H1 (cell line): ENCODE measurements at regions not wholly inside any gene's neighbourhood (a gene's known extent, or its start where the extent isn't known, plus 50 kb on each side); places are given as distances from the start of the nearest gene placed in this dataset.

Experiments
- CTCF ChIA-PET: fragments of 300-600 bp; sonication (Branson Sonifier 250); formaldehyde crosslinking; loops from one replicate; lab custom pipeline; 2021; ENCODE audit not compliant: partially characterized antibody; lab: Charles Lee
- POLR2A ChIA-PET: fragments of 300-600 bp; sonication (Branson Sonifier 250); formaldehyde crosslinking; loops from one replicate; lab custom pipeline; 2021; ENCODE audit warnings: inconsistent platforms; ENCODE audit not compliant: partially characterized antibody; lab: Charles Lee
- DNase-seq, 2 experiments: peaks; one replicate each; pipeline versions ENCODE4 v3.0.0 to v3.0.0-alpha.2; 2010 to 2022; ENCODE audit warnings: low spot score in 2 of 2, low read depth in 1 of 2, mixed read lengths in 1 of 2
- FAIRE-seq: peaks from 2 replicates; lab custom pipeline; 2011; peaks lifted over from hg19 to GRCh38; lab: Jason Lieb, UNC
- H2AFZ ChIP-seq: 2 replicates; pipeline ENCODE4 v1.8.1; 2012; ENCODE audit warnings: low read length, inconsistent platforms
- H2AK5ac ChIP-seq: 2 replicates; pipeline ENCODE4 v1.6.1; 2013; ENCODE audit warnings: low read depth, low read length
- H2BK120ac ChIP-seq: replicated peaks from 2 replicates; pipeline ENCODE3; 2013; ENCODE audit warnings: low read depth, low read length, inconsistent platforms
- H2BK12ac ChIP-seq: 2 replicates; pipeline ENCODE4 v1.6.1; 2013; ENCODE audit warnings: low read depth, low read length
- H2BK15ac ChIP-seq: 2 replicates; pipeline ENCODE4 v1.6.1; 2013; ENCODE audit warnings: low read length
- H2BK20ac ChIP-seq: 2 replicates; pipeline ENCODE4 v1.6.1; 2013; ENCODE audit warnings: low read length
- H2BK5ac ChIP-seq: 2 replicates; pipeline ENCODE4 v1.6.1; 2013; ENCODE audit warnings: low read depth, low read length
- H3K14ac ChIP-seq: 2 replicates; pipeline ENCODE4 v1.6.1; 2013; ENCODE audit warnings: inconsistent platforms; ENCODE audit not compliant: insufficient read length
- H3K18ac ChIP-seq: 2 replicates; pipeline ENCODE4 v1.6.1; 2013; ENCODE audit warnings: low read length; ENCODE audit errors: extremely low read depth
- H3K23ac ChIP-seq: 2 replicates; pipeline ENCODE4 v1.6.1; 2013; ENCODE audit warnings: inconsistent platforms; ENCODE audit not compliant: insufficient read length
- H3K23me2 ChIP-seq: 2 replicates; pipeline ENCODE4 v1.6.1; 2013; ENCODE audit warnings: low read depth, low read length
- H3K27ac ChIP-seq: 2 replicates; pipeline ENCODE4 v1.6.1; 2011; ENCODE audit warnings: low read depth, low read length, inconsistent platforms
- H3K27me3 ChIP-seq, 4 experiments: replicated peaks in 1 of 4; 1 replicate in 1 of 4; 2 replicates in 3 of 4; pipeline versions ENCODE4 v1.6.1 to v1.8.1; 2011 to 2013; ENCODE audit warnings: low read length in 3 of 4, mild to moderate bottlenecking in 3 of 4, inconsistent platforms in 2 of 4, mixed read lengths in 2 of 4, moderate library complexity in 1 of 4; ENCODE audit not compliant: control insufficient read depth in 3 of 4, insufficient read depth in 3 of 4; ENCODE audit errors: extremely low read depth in 1 of 4
- H3K36me3 ChIP-seq, 4 experiments: 2 replicates each; pipeline versions ENCODE4 v1.6.1 to v1.8.1; 2011 to 2013; ENCODE audit warnings: mild to moderate bottlenecking in 4 of 4, low read length in 3 of 4, moderate library complexity in 2 of 4, control low read depth in 1 of 4, inconsistent platforms in 1 of 4; ENCODE audit not compliant: insufficient read depth in 4 of 4, control insufficient read depth in 2 of 4
- H3K4ac ChIP-seq: replicated peaks from 2 replicates; pipeline ENCODE3; 2013; ENCODE audit warnings: low read length, low read depth, mixed read lengths, inconsistent platforms; ENCODE audit not compliant: insufficient read length
- H3K4me1 ChIP-seq, 4 experiments: replicated peaks in 1 of 4; 1 replicate in 1 of 4; 2 replicates in 3 of 4; pipeline versions ENCODE4 v1.6.1 to v1.8.1; 2011 to 2013; ENCODE audit warnings: low read length in 3 of 4, inconsistent platforms in 2 of 4, mixed read lengths in 1 of 4; ENCODE audit not compliant: insufficient read depth in 4 of 4, control insufficient read depth in 3 of 4
- H3K4me2 ChIP-seq, 2 experiments: 2 replicates each; pipeline versions ENCODE4 v1.6.1 to v1.8.1; 2011 to 2013; ENCODE audit warnings: low read depth in 2 of 2, low read length in 2 of 2, control low read depth in 1 of 2, inconsistent platforms in 1 of 2, mild to moderate bottlenecking in 1 of 2; ENCODE audit not compliant: insufficient read depth in 1 of 2
- H3K4me3 ChIP-seq, 4 experiments: fragments of 200-600, 300-600 bp in 1 of 4; sonication (generic), shearing (Covaris generic), sonication (Bioruptor Twin) in 1 of 4; 2 replicates each; pipeline versions ENCODE4 v1.5.1 to v1.8.1; 2011 to 2016; ENCODE audit warnings: low read length in 4 of 4, low read depth in 3 of 4, control low read depth in 2 of 4, inconsistent platforms in 2 of 4, mild to moderate bottlenecking in 2 of 4, mixed read lengths in 1 of 4, moderate library complexity in 1 of 4; ENCODE audit not compliant: insufficient read depth in 2 of 4; ENCODE audit errors: extremely low read depth in 1 of 4
- H3K56ac ChIP-seq: replicated peaks from 2 replicates; pipeline ENCODE3; 2013; ENCODE audit warnings: low read depth, mild to moderate bottlenecking, mixed read lengths, low read length, inconsistent platforms; ENCODE audit not compliant: insufficient read length
- H3K79me1 ChIP-seq: 2 replicates; pipeline ENCODE4 v1.6.1; 2013; ENCODE audit warnings: low read depth, low read length, control low read depth
- H3K79me2 ChIP-seq, 2 experiments: 2 replicates each; pipeline versions ENCODE4 v1.6.1 to v1.8.1; 2012 to 2013; ENCODE audit warnings: low read length in 2 of 2, mild to moderate bottlenecking in 2 of 2, inconsistent platforms in 1 of 2; ENCODE audit not compliant: insufficient read depth in 2 of 2, control insufficient read depth in 1 of 2
- H3K9ac ChIP-seq, 4 experiments: replicated peaks in 1 of 4; 1 replicate in 1 of 4; 2 replicates in 3 of 4; pipeline versions ENCODE4 v1.6.1 to v1.8.1; 2011 to 2013; ENCODE audit warnings: low read depth in 3 of 4, low read length in 3 of 4, control low read depth in 2 of 4, mild to moderate bottlenecking in 2 of 4, moderate library complexity in 2 of 4, inconsistent platforms in 1 of 4; ENCODE audit errors: extremely low read depth in 1 of 4
- H3K9me3 ChIP-seq, 2 experiments: 2 replicates each; pipeline versions ENCODE4 v1.6.1 to v1.8.1; 2012 to 2013; ENCODE audit warnings: mild to moderate bottlenecking in 2 of 2, moderate library complexity in 2 of 2, control low read depth in 1 of 2, inconsistent platforms in 1 of 2, low read depth in 1 of 2, low read length in 1 of 2, mixed read lengths in 1 of 2; ENCODE audit not compliant: insufficient read depth in 2 of 2
- H4K20me1 ChIP-seq, 2 experiments: replicated peaks in 1 of 2; 2 replicates each; pipeline versions ENCODE3 to v1.8.1; 2011 to 2013; ENCODE audit warnings: inconsistent platforms in 2 of 2, low read length in 2 of 2, mild to moderate bottlenecking in 1 of 2; ENCODE audit not compliant: insufficient read depth in 2 of 2, control insufficient read depth in 1 of 2
- H4K5ac ChIP-seq: 2 replicates; pipeline ENCODE4 v1.6.1; 2013; ENCODE audit warnings: low read length, low read depth, mixed read lengths, inconsistent platforms; ENCODE audit not compliant: insufficient read length
- H4K8ac ChIP-seq: 2 replicates; pipeline ENCODE4 v1.8.0; 2013; ENCODE audit warnings: mild to moderate bottlenecking, moderate library complexity, low read length, inconsistent platforms; ENCODE audit not compliant: insufficient read depth; ENCODE audit errors: extremely low read depth
- H4K91ac ChIP-seq: replicated peaks from 2 replicates; pipeline ENCODE3; 2013; ENCODE audit warnings: low read length, mixed read lengths, inconsistent platforms; ENCODE audit not compliant: insufficient read length
- KDM1A ChIP-seq: fragments of 200-600, 300-600 bp; sonication (generic); IDR thresholded peaks from 2 replicates; pipeline ENCODE4 v1.7.1; 2016; ENCODE audit warnings: mild to moderate bottlenecking, low read length, borderline replicate concordance
- POLR2A ChIP-seq, 2 experiments: IDR thresholded peaks; 1 replicate in 1 of 2; 2 replicates in 1 of 2; pipeline ENCODE4 v1.6.1; 2011; ENCODE audit warnings: low read depth in 2 of 2, low read length in 2 of 2, mild to moderate bottlenecking in 2 of 2; ENCODE audit errors: control extremely low read depth in 1 of 2
- POLR2AphosphoS5 ChIP-seq: IDR thresholded peaks from 2 replicates; pipeline ENCODE4 v1.6.1; 2011; ENCODE audit warnings: low read depth, low read length
- TAF1 ChIP-seq: IDR thresholded peaks from 2 replicates; pipeline ENCODE4 v1.6.1; 2011; ENCODE audit warnings: mild to moderate bottlenecking, low read depth, low read length
- TAF7 ChIP-seq: optimal IDR thresholded peaks from 2 replicates; pipeline ENCODE3; 2011; ENCODE audit warnings: low read depth, mild to moderate bottlenecking, inconsistent platforms, low read length, moderate library complexity, borderline replicate concordance
- WGBS, 2 experiments: shearing (Covaris generic) in 1 of 2; methylation state at CpG; one replicate each; pipeline versions ENCODE4 v1.1.6 to v1.1.7; 2013 to 2015; ENCODE audit warnings: low lambda C conversion rate in 2 of 2, mixed read lengths in 2 of 2, inconsistent platforms in 1 of 2, low coverage in 1 of 2, missing lambda C conversion rate in 1 of 2; ENCODE audit not compliant: insufficient replicate concordance in 2 of 2, insufficient coverage in 1 of 2, insufficient read length in 1 of 2; ENCODE audit errors: extremely low coverage in 1 of 2, missing lambda C conversion rate in 1 of 2; 5-methylcytosine and 5-hydroxymethylcytosine counted together
- TF ChIP-seq, protein P1 (sequence below): IDR thresholded peaks from 2 replicates; pipeline ENCODE4 v1.6.1; 2012; ENCODE audit warnings: low read length, inconsistent platforms

DNA sequence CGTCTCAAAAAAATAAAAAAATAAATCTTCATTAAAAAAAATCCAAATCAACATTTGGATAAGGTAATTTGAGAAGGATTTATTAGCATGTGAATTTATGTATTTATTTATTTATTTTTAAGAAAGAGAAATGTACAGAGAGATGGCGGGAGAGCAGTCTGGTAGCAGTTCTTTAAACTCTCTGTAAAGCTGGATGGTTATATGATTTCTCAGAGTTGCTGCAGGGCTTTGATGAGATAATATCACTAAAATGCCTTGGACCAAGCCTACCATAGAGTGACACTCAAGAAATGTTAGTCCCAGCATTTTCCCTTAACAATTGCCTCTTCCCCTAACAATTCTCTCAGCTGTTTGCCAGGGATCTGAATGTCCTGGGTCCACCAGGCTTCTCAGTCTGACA lies 103.4 kb upstream of the LNX1 start:
- FAIRE-seq (no peak), DNase-seq (no peak)
- 93 to 100% methylated on average over 1 to 2 of the region's 2 CpGs for WGBS, 2 experiments
- Histone ChIP-seq H3K9me3 (no peaks in the 10 kb centered on the region), H3K4me3 (no peak overlapping the region), H3K4ac (no peak overlapping the region), H2BK20ac (no peak overlapping the region), H2AFZ (no peak overlapping the region), H2BK12ac (no peak overlapping the region), H3K79me1 (no peaks in the 10 kb centered on the region), H3K4me1 (no peaks in the 10 kb centered on the region), H4K5ac (no peak overlapping the region), H3K36me3 (no peaks in the 10 kb centered on the region), H4K20me1 (no peaks in the 10 kb centered on the region)
- POLR2A ChIA-PET: no interaction called here
- TF ChIP-seq TAF7 (no peak), TAF1 (no peak), KDM1A (no peak), POLR2AphosphoS5 (no peak), POLR2A (IDR thresholded peaks at IDR 0.05; ENCODE audit: control extremely low read depth in 1 of 2, low read depth in 2 of 2, low read length in 2 of 2) (no peak)
- TF ChIP-seq, protein P1, sequence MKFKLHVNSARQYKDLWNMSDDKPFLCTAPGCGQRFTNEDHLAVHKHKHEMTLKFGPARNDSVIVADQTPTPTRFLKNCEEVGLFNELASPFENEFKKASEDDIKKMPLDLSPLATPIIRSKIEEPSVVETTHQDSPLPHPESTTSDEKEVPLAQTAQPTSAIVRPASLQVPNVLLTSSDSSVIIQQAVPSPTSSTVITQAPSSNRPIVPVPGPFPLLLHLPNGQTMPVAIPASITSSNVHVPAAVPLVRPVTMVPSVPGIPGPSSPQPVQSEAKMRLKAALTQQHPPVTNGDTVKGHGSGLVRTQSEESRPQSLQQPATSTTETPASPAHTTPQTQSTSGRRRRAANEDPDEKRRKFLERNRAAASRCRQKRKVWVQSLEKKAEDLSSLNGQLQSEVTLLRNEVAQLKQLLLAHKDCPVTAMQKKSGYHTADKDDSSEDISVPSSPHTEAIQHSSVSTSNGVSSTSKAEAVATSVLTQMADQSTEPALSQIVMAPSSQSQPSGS: no peak
- TF ChIP-seq, all 59 proteins: peak for 0
- H3K79me2 ChIP-seq: no peaks in the 10 kb centered on the region
- no peaks in the 10 kb centered on the region for H3K27me3 ChIP-seq
- no peak overlapping the region for H3K14ac ChIP-seq
- no peak overlapping the region for H2BK120ac ChIP-seq
- no peak overlapping the region for H4K91ac ChIP-seq
- no peak overlapping the region for H2AK5ac ChIP-seq
- no peaks in the 10 kb centered on the region for H3K23me2 ChIP-seq
- H2BK15ac ChIP-seq: no peak overlapping the region
- H3K18ac ChIP-seq: no peak overlapping the region
- H2BK5ac ChIP-seq: no peak overlapping the region
- no peak overlapping the region for H3K9ac ChIP-seq
- no peak overlapping the region for H3K23ac ChIP-seq
- no peak overlapping the region for H3K56ac ChIP-seq
- CTCF ChIA-PET: interaction anchor here (2.4 kb wide), 1 partner anchor 11 kb away, joined by 13 read pairs; no protein-coding TSS in a partner anchor
- no peak overlapping the region for H3K27ac ChIP-seq
- H4K8ac ChIP-seq: no peak overlapping the region
- no peak overlapping the region for H3K4me2 ChIP-seq
